Mucosa of rectum (tissue), 2 donors: ENCODE measurements at regions not wholly inside any gene's neighbourhood (a gene's known extent, or its start where the extent isn't known, plus 50 kb on each side); places are given as distances from the start of the nearest gene placed in this dataset.
"Not testable (repeated sequence)": the region's sequence is repeated elsewhere in the genome, so short reads cannot be mapped to it uniquely, and the experiment has no call there.

Source experiments
- H3K27ac ChIP-seq, 2 donors: one replicate each; pipeline ENCODE4 v1.7.0; 2013; ENCODE audit warnings: inconsistent platforms in 2 of 2, low read depth in 2 of 2, low read length in 2 of 2
- H3K27me3 ChIP-seq, 2 donors: one replicate each; pipeline ENCODE4 v1.7.0; 2013; ENCODE audit warnings: low read length in 2 of 2; ENCODE audit not compliant: control insufficient read depth in 2 of 2, insufficient read depth in 2 of 2
- H3K36me3 ChIP-seq, 2 donors: one replicate each; pipeline ENCODE4 v1.7.0; 2013; ENCODE audit warnings: low read length in 2 of 2; ENCODE audit not compliant: control insufficient read depth in 2 of 2, insufficient read depth in 2 of 2
- H3K4me1 ChIP-seq, 2 donors: one replicate each; pipeline ENCODE4 v1.7.0; 2013; ENCODE audit warnings: low read length in 2 of 2, mild to moderate bottlenecking in 1 of 2; ENCODE audit not compliant: control insufficient read depth in 2 of 2, insufficient read depth in 2 of 2
- H3K4me3 ChIP-seq, 2 donors: one replicate each; pipeline ENCODE4 v1.7.0; 2013; ENCODE audit warnings: low read length in 2 of 2
- H3K9ac ChIP-seq, 2 donors: one replicate each; pipeline ENCODE4 v1.7.0; 2013; ENCODE audit warnings: low read length in 2 of 2, low read depth in 1 of 2, mild to moderate bottlenecking in 1 of 2
- H3K9me3 ChIP-seq, 2 donors: one replicate each; pipeline ENCODE4 v1.7.0; 2013; ENCODE audit warnings: low read length in 2 of 2; ENCODE audit not compliant: control insufficient read depth in 2 of 2
- donor health status: healthy.
- donor health status: Normal muscosa, but diverticular disease.

- Histone ChIP-seq H3K4me1 (no peaks in the 10 kb centered on the region), H3K4me3 (no peak overlapping the region), H3K27ac (no peak overlapping the region), H3K36me3 (no peaks in the 10 kb centered on the region), H3K9me3 (peaks cover 0 to 3% of the 10 kb centered on the region in 2 donors), H3K27me3 (no peaks in the 10 kb centered on the region), H3K9ac (no peak overlapping the region)
These were observed 341.0 kb upstream of the PHF14 start for GRCh38 chr7:10632712-10633111.

DNA sequence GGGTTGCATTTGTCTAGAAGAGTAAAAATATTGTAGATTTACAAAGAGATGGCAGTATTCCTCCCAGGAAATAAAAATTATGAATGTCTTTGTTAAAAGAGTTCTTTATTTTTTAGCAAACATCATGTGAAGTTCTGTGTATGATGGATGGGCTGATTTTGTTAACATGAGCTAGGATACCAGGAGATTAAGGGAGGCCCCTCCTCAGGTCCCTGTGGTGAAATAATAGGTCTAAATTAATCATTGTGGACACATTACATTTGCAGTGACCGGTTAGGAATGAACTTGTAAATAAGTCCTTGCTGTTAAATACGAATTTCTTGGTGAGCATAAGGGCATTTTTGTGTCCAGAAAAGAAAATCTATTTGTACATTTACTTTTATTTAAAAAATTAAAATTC is 339.4 kb upstream of the PHF14 start:
- Histone ChIP-seq H3K4me3 (no peak overlapping the region), H3K9me3 (peaks cover 0 to 3% of the 10 kb centered on the region in 2 donors), H3K9ac (no peak overlapping the region), H3K27ac (no peak overlapping the region), H3K36me3 (no peaks in the 10 kb centered on the region), H3K4me1 (no peaks in the 10 kb centered on the region), H3K27me3 (no peaks in the 10 kb centered on the region)

DNA sequence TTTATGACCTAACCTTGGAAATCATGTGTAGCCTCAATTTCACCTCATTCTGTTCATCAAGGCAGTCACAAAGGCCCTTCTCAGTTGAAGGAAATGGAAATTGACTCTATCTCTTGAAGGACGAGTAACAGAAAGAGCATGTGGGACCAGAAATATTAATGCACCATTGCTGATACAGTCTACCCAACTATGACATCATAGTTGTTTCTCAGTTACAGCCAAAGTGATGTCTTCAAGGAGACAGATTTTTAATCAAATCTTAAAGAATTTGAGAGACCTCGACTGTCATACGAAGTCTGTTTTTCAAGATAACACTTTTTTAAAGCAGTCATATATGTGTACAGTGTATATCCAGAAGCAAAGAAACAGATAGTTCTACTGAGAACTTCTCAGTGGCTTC is 335.7 kb upstream of the PHF14 start:
- Histone ChIP-seq H3K4me1 (no peaks in the 10 kb centered on the region), H3K9ac (no peak overlapping the region), H3K9me3 (no peaks in the 10 kb centered on the region), H3K27me3 (no peaks in the 10 kb centered on the region), H3K36me3 (no peaks in the 10 kb centered on the region), H3K27ac (no peak overlapping the region), H3K4me3 (no peak overlapping the region)

GRCh38 chr7:10643545-10643944 is 330.1 kb upstream of the PHF14 start:
- Histone ChIP-seq H3K9me3 (no peaks in the 10 kb centered on the region), H3K36me3 (no peaks in the 10 kb centered on the region), H3K4me3 (no peak overlapping the region), H3K27ac (no peak overlapping the region), H3K27me3 (no peaks in the 10 kb centered on the region), H3K4me1 (no peaks in the 10 kb centered on the region), H3K9ac (no peak overlapping the region)

DNA sequence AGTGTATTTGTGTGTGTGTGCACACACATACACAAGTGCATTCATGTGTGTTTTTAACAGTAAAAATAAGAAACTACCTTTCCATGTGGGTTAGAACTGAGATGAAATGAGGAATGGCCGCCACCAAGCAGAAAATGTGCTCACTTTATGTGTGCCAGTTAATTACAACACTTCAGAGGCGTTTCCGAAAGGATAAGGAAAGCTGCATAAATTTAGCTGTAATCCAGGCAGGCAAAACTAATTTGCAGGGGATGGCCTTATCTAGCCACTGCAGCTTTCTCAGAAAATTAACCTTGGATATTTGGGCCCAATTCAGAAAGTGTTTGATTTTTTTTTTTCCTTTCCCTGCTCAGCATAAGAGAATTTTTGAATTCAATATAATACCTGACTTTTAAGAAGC is 328.8 kb upstream of the PHF14 start:
- H3K9me3 ChIP-seq: no peaks in the 10 kb centered on the region
- no peak overlapping the region for H3K9ac ChIP-seq
- no peak overlapping the region for H3K27ac ChIP-seq
- no peaks in the 10 kb centered on the region for H3K4me1 ChIP-seq
- no peaks in the 10 kb centered on the region for H3K27me3 ChIP-seq
- no peak overlapping the region for H3K4me3 ChIP-seq
- H3K36me3 ChIP-seq: no peaks in the 10 kb centered on the region

DNA sequence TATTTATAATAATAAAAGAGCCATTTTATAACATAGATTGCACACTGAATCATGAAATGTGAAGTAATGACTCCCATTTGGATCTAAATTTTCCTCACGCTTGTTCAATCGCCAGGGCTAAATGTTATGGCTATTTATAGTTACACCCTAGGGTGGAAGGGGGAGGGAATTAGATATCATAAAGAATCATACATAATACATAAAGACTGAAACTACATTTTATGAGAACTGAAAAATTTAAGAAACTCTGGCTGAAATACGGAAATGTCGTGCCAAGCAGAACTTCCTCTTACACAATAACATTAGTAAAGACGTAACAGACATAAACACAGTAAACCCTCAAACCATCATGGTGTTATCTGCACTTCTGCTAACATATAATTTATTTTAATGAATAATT is 327.5 kb upstream of the PHF14 start:
- Histone ChIP-seq H3K27ac (no peak overlapping the region), H3K27me3 (no peaks in the 10 kb centered on the region)

GRCh38 chr7:10648289-10648688 is 325.4 kb upstream of the PHF14 start:
- H3K4me1 ChIP-seq: no peaks in the 10 kb centered on the region
- H3K27me3 ChIP-seq: no peaks in the 10 kb centered on the region
- no peak overlapping the region for H3K4me3 ChIP-seq
- no peak overlapping the region for H3K27ac ChIP-seq
- H3K9me3 ChIP-seq: no peaks in the 10 kb centered on the region
- no peaks in the 10 kb centered on the region for H3K36me3 ChIP-seq
- H3K9ac ChIP-seq: no peak overlapping the region

More for the DNA sequence above, 327.5 kb upstream of the PHF14 start:
- H3K4me3 ChIP-seq: no peak overlapping the region
- H3K36me3 ChIP-seq: no peaks in the 10 kb centered on the region
- H3K9me3 ChIP-seq: no peaks in the 10 kb centered on the region
- no peak overlapping the region for H3K9ac ChIP-seq
- no peaks in the 10 kb centered on the region for H3K4me1 ChIP-seq

- not testable (repeated sequence) for H3K4me1 ChIP-seq, H3K36me3 ChIP-seq, H3K27ac ChIP-seq, H3K4me3 ChIP-seq, H3K9ac ChIP-seq, H3K9me3 ChIP-seq, H3K27me3 ChIP-seq
These were observed 324.6 kb upstream of the PHF14 start for GRCh38 chr7:10649120-10649519.

GRCh38 chr7:10655031-10655430 is 318.6 kb upstream of the PHF14 start:
- no peaks in the 10 kb centered on the region for H3K4me1 ChIP-seq

DNA sequence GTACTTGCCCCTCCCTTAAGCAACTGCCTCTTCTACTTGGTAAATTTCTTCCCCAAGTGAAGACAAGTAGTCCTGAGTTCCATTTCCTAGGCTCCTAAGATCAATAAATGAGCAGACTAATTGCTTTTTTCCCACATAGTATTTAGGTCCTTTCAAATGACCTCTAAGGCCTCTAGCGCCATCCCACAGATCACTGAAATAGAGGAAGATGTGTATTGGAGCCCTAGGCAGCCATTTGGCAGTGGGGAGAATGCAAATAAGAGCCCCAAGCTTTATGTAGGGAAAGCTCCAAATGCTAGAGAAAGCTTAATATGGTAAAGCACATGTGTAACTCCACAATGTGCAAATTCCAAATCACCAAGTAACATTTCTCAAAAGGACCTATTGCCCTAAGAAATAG is 316.5 kb upstream of the PHF14 start:
- Histone ChIP-seq H3K4me3 (no peak overlapping the region), H3K9me3 (no peaks in the 10 kb centered on the region), H3K9ac (no peak overlapping the region), H3K27me3 (no peaks in the 10 kb centered on the region), H3K27ac (no peak overlapping the region), H3K36me3 (no peaks in the 10 kb centered on the region), H3K4me1 (no peaks in the 10 kb centered on the region)

More at GRCh38 chr7:10655031-10655430, 318.6 kb upstream of the PHF14 start:
- Histone ChIP-seq H3K27ac (no peak overlapping the region), H3K27me3 (no peaks in the 10 kb centered on the region), H3K4me3 (no peak overlapping the region), H3K9ac (no peak overlapping the region), H3K9me3 (no peaks in the 10 kb centered on the region), H3K36me3 (no peaks in the 10 kb centered on the region)

DNA sequence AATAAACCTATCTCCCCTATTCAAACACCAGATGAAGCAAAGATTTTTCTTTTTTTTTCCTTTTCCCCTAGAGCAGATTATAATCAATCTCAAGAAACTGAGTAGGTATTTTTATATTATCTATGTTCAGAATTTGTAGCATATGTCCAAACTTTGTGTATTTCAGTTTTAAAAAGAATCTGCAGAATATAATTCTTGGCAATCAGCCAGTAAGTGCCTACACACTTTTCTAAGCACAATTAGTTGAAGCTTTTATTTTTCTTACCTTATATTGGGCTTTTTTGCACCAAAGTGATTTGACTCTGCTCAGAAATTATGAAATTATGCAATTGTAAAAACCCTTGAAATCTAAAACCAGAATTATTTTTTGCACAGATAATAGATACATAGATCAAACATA is 315.8 kb upstream of the PHF14 start:
- Histone ChIP-seq H3K27me3 (no peaks in the 10 kb centered on the region), H3K9me3 (no peaks in the 10 kb centered on the region), H3K27ac (no peak overlapping the region), H3K36me3 (no peaks in the 10 kb centered on the region), H3K4me1 (no peaks in the 10 kb centered on the region), H3K4me3 (no peak overlapping the region), H3K9ac (no peak overlapping the region)
